DOHH2 (cell line): ENCODE measurements at regions not wholly inside any gene's neighbourhood (a gene's known extent, or its start where the extent isn't known, plus 50 kb on each side); places are given as distances from the start of the nearest gene placed in this dataset.
"Not testable (repeated sequence)": the region's sequence is repeated elsewhere in the genome, so short reads cannot be mapped to it uniquely, and the experiment has no call there.

ENCODE experiments used
- H3F3A ChIP-seq: fragments of 200-600 bp; sonication (generic), shearing (Covaris generic); 2 replicates; pipeline ENCODE4 v1.6.0; 2016; ENCODE audit warnings: antibody characterized with exemption, mild to moderate bottlenecking; ENCODE audit not compliant: control insufficient read depth, insufficient read depth
- H3K27ac ChIP-seq: fragments of 200-600 bp; sonication (generic); 2 replicates; pipeline ENCODE4 v1.5.1; 2014; ENCODE audit warnings: low read depth, mild to moderate bottlenecking, low read length, moderate library complexity
- H3K27me3 ChIP-seq: fragments of 200-600 bp; sonication (generic); 2 replicates; pipeline ENCODE4 v1.6.1; 2014; ENCODE audit warnings: mild to moderate bottlenecking, low read length, mixed read lengths; ENCODE audit not compliant: control insufficient read depth
- H3K36me3 ChIP-seq: fragments of 200-600 bp; sonication (generic); 2 replicates; pipeline ENCODE4 v1.6.1; 2014; ENCODE audit warnings: mild to moderate bottlenecking, low read length, moderate library complexity, mixed read lengths; ENCODE audit not compliant: control insufficient read depth
- H3K4me1 ChIP-seq: fragments of 200-600 bp; sonication (generic); 2 replicates; pipeline ENCODE4 v1.6.1; 2014; ENCODE audit warnings: mild to moderate bottlenecking, low read length, mixed read lengths; ENCODE audit not compliant: control insufficient read depth
- H3K4me2 ChIP-seq: fragments of 200-600 bp; sonication (generic); 2 replicates; pipeline ENCODE4 v1.6.0; 2014; ENCODE audit warnings: mild to moderate bottlenecking, low read length, moderate library complexity
- H3K4me3 ChIP-seq: fragments of 200-600 bp; sonication (generic); 2 replicates; pipeline ENCODE4 v1.5.1; 2014; ENCODE audit warnings: mild to moderate bottlenecking, low read length, mixed read lengths
- H3K79me2 ChIP-seq: fragments of 200-600 bp; sonication (generic); 2 replicates; pipeline ENCODE4 v1.6.1; 2014; ENCODE audit warnings: mild to moderate bottlenecking, low read length, mixed read lengths; ENCODE audit not compliant: control insufficient read depth
- H3K9me2 ChIP-seq: fragments of 200-600 bp; sonication (generic); replicated peaks from 2 replicates; pipeline ENCODE4 v1.6.1; 2014; ENCODE audit warnings: mild to moderate bottlenecking, low read length, mixed read lengths; ENCODE audit not compliant: control insufficient read depth
- H3K9me3 ChIP-seq: fragments of 200-600 bp; sonication (generic); 2 replicates; pipeline ENCODE4 v1.6.1; 2014; ENCODE audit warnings: antibody characterized with exemption, low read length, mixed read lengths; ENCODE audit not compliant: control insufficient read depth, insufficient read depth
- H4K20me1 ChIP-seq: fragments of 200-600 bp; sonication (generic); 2 replicates; pipeline ENCODE4 v1.6.0; 2014; ENCODE audit warnings: low read depth, mild to moderate bottlenecking, antibody characterized with exemption, low read length, moderate library complexity; ENCODE audit not compliant: control insufficient read depth, insufficient read depth
- EZH2phosphoT487 ChIP-seq: fragments of 200-600 bp; sonication (generic); IDR thresholded peaks from 2 replicates; pipeline ENCODE4 v1.6.1; 2017; ENCODE audit warnings: borderline replicate concordance, mild to moderate bottlenecking, antibody characterized with exemption, low read length, moderate library complexity, mixed read lengths
- TF ChIP-seq, protein P1 (sequence below): fragments of 200-600 bp; sonication (generic); IDR thresholded peaks from one replicate; pipeline ENCODE4 v1.5.1; 2014; ENCODE audit warnings: antibody characterized with exemption, mild to moderate bottlenecking, low read depth, low read length; ENCODE audit not compliant: poor library complexity, severe bottlenecking

DNA sequence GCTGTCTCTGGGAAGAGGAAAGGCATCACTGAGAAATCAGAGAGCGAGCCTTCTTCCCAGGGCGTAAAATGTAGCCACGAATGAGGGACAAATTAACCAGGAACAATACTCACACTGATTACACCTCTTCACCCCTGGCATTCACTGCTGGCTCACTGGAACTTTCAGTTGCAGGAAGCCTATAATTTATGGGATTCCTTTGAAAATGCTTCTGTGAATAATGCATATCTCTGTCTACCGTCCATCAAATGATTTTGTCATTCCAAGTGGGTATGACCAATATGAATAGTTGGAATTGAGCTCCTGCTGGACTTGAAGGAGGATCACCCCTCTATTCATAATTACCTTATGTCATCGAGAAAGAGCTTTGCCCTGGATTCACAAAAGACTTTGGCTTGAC, 360.3 kb upstream of the FZD8 start:
- TF ChIP-seq, protein P1, sequence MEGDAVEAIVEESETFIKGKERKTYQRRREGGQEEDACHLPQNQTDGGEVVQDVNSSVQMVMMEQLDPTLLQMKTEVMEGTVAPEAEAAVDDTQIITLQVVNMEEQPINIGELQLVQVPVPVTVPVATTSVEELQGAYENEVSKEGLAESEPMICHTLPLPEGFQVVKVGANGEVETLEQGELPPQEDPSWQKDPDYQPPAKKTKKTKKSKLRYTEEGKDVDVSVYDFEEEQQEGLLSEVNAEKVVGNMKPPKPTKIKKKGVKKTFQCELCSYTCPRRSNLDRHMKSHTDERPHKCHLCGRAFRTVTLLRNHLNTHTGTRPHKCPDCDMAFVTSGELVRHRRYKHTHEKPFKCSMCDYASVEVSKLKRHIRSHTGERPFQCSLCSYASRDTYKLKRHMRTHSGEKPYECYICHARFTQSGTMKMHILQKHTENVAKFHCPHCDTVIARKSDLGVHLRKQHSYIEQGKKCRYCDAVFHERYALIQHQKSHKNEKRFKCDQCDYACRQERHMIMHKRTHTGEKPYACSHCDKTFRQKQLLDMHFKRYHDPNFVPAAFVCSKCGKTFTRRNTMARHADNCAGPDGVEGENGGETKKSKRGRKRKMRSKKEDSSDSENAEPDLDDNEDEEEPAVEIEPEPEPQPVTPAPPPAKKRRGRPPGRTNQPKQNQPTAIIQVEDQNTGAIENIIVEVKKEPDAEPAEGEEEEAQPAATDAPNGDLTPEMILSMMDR = no peak
- TF ChIP-seq EZH2phosphoT487 = no peak
- H4K20me1 ChIP-seq = no peaks in the 10 kb centered on the region

DNA sequence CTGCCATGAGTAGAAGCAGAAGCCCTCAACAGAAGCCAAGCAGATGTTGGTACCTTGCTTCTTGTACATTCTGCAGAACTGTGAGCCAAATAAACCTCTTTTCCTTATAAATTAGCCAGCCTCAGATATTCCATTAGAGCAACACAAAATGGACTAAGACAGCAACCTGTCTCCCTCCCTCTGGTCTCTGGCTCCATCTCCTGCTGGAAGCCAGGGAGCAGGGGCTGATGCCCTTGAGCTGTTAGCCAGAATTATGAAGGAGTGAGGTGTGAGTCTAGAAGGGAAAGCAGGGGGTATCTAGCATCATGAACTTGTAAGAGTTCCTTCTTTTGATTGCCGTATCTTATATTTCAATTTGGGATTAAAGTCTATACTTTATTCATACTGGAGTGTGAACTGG, 358.7 kb upstream of the FZD8 start:
- H3K4me1 ChIP-seq, H3F3A ChIP-seq, H3K79me2 ChIP-seq, H3K36me3 ChIP-seq, H3K27me3 ChIP-seq, H3K27ac ChIP-seq, H3K9me3 ChIP-seq, H3K4me2 ChIP-seq, H3K9me2 ChIP-seq, H3K4me3 ChIP-seq, H4K20me1 ChIP-seq: not testable (repeated sequence)

More for the DNA sequence above, 360.3 kb upstream of the FZD8 start:
- no peaks in the 10 kb centered on the region for H3K27me3 ChIP-seq
- no peaks in the 10 kb centered on the region for H3K79me2 ChIP-seq
- H3K4me1 ChIP-seq = no peaks in the 10 kb centered on the region
- no peaks in the 10 kb centered on the region for H3F3A ChIP-seq
- H3K9me2 ChIP-seq = no peaks in the 10 kb centered on the region
- no peak overlapping the region for H3K4me3 ChIP-seq
- no peaks in the 10 kb centered on the region for H3K9me3 ChIP-seq
- H3K36me3 ChIP-seq = no peaks in the 10 kb centered on the region
- H3K27ac ChIP-seq = no peak overlapping the region
- H3K4me2 ChIP-seq = no peak overlapping the region

DNA sequence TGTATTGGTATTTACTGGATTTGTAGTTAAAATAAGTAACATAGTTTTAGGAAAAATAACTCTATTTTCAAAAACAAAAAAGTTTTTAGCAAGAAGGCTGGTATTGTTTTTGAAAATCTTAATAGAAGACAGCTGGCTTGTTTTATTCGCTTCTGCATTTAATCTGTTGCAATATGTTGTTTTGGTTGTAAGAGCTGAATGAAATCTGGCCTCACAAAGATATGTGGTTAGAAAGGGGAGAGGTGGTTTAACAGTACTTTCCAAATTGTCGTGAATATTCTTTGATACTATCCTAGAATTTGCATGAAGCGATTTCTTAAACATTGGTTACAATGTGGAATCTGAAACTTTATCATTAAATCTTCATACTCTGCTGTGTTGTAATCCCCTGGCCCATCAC, 355.9 kb upstream of the FZD8 start:
- no peaks in the 10 kb centered on the region for H3K27me3 ChIP-seq

DNA sequence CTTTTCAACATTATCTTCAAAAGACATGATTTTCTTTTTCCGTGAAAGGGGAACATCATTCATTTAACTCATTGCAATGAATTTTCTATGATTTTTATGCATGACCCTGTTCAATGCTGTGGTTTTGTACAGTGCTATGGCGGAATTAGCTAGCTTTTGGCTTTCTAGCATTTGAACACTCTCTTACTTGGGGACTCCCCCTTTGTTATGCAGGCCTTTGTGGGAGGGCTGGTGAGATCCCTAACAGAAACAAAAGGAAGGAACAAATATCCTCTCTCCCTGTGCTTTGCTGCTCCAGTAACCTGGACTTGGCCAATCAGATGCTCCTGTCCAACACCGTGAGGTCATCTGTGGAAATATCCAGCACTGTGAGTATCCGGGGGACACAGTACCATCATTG, 353.4 kb upstream of the FZD8 start:
- Histone ChIP-seq H3K4me1 (no peaks in the 10 kb centered on the region), H3K36me3 (no peaks in the 10 kb centered on the region), H3K4me2 (no peak overlapping the region), H3K4me3 (no peak overlapping the region), H3F3A (no peaks in the 10 kb centered on the region), H3K27ac (no peak overlapping the region), H3K9me2 (no peaks in the 10 kb centered on the region), H3K27me3 (no peaks in the 10 kb centered on the region), H3K79me2 (no peaks in the 10 kb centered on the region), H4K20me1 (no peaks in the 10 kb centered on the region), H3K9me3 (no peaks in the 10 kb centered on the region)
- no peak for TF ChIP-seq EZH2phosphoT487
- TF ChIP-seq, protein P1 = no peak

More for the DNA sequence above, 355.9 kb upstream of the FZD8 start:
- no peak overlapping the region for H3K27ac ChIP-seq
- no peaks in the 10 kb centered on the region for H3K36me3 ChIP-seq
- H3K4me2 ChIP-seq = no peak overlapping the region
- no peaks in the 10 kb centered on the region for H4K20me1 ChIP-seq
- H3K9me3 ChIP-seq = no peaks in the 10 kb centered on the region
- H3K4me1 ChIP-seq = no peaks in the 10 kb centered on the region
- H3K4me3 ChIP-seq = no peak overlapping the region
- H3K9me2 ChIP-seq = no peaks in the 10 kb centered on the region
- H3F3A ChIP-seq = no peaks in the 10 kb centered on the region
- TF ChIP-seq, protein P1 = no peak
- no peak for TF ChIP-seq EZH2phosphoT487
- H3K79me2 ChIP-seq = no peaks in the 10 kb centered on the region
